Dendritic cell treated with granulocyte-macrophage colony-stimulating factor and Interleukin-4, amounts not matched to agents 40 ng/mL and 50 ng/mL, for 4 days (primary cell): ENCODE measurements at regions not wholly inside any gene's neighbourhood (a gene's known extent, or its start where the extent isn't known, plus 50 kb on each side); places are given as distances from the start of the nearest gene placed in this dataset.

Source experiments
- H3K27ac Mint-ChIP-seq: one replicate; pipeline ENCODE4 v1.8.0; 2022; ENCODE audit warnings: mild to moderate bottlenecking, mixed read lengths
- H3K27me3 Mint-ChIP-seq: one replicate; pipeline ENCODE4 v1.8.0; 2022; ENCODE audit warnings: mild to moderate bottlenecking, mixed read lengths
- H3K36me3 Mint-ChIP-seq: one replicate; pipeline ENCODE4 v1.8.0; 2022; ENCODE audit warnings: low read depth, mixed read lengths
- H3K4me1 Mint-ChIP-seq: one replicate; pipeline ENCODE4 v1.8.0; 2022; ENCODE audit warnings: low read depth, mixed read lengths
- H3K4me3 Mint-ChIP-seq: one replicate; pipeline ENCODE4 v1.8.0; 2022; ENCODE audit warnings: mild to moderate bottlenecking, moderate library complexity, mixed read lengths
- H3K9me3 Mint-ChIP-seq: one replicate; pipeline ENCODE4 v1.8.0; 2022; ENCODE audit warnings: mixed read lengths
- intact Hi-C: fragments of 100-400 bp; cut with micrococcal nuclease; formaldehyde crosslinking; loops from one replicate; pipeline ENCODE4 v1.15.0; 2022

DNA sequence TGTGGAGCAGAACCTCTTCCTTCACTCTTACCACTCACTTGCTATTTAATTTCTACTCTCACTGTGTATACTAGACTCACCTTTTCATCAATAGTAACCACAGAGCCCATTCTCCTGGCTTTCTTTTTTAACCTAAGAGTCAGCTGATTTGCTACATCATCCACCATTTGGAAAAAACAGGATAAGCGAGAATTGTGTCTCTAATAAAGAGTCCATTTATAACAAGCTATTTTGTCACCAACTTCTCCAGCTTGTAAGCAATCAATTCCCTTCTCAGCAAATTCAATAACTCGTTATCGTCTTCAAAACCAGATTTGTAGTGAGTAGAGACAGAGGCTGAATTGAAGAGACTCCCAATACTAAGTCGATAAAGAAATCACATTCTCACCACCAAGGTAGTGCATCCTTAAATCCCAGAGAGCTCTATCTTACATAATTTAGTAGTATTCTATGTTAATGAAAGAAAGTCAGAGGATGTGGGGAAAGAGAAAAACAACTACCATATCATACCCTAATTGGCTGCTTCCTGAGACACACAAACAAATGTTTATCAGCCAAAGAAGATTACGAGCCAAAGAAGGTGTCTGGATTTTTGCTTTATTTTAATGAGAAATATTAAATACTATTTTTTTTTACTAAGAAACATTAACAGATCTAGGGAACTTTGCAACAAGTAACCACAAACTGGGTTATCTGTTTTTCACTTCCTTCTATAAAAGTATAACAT lies 52.5 kb upstream of the SPTBN1 start:
- Mint-ChIP-seq H3K4me3 (no peak overlapping the region), H3K27ac (no peak overlapping the region), H3K9me3 (no peaks in the 10 kb centered on the region), H3K36me3 (no peaks in the 10 kb centered on the region), H3K27me3 (peaks cover 58% of the 10 kb centered on the region), H3K4me1 (peaks cover 6% of the 10 kb centered on the region)
- intact Hi-C loops = no loop called here

DNA sequence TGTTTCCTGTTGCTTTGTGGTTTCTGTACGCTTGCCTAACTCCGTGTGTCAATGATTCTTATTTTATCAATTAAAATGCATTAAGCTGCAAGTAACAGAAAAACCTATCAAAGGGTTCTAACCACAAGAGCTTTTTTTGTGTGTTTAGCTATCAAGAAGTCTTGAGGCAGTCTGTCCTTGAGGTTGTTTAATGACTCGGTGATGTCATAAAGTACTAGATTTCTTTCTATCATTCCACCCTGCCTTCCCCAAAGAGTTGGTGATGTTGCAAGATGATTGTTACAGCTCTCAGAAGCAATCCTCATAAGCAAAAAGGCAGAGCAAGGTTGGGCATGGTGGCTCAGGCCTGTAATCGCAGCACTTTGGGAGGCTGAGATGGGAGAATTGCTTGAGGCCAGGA lies 51.9 kb upstream of the SPTBN1 start:
- Mint-ChIP-seq H3K27me3 (peaks cover 61% of the 10 kb centered on the region), H3K36me3 (no peaks in the 10 kb centered on the region), H3K4me3 (no peak overlapping the region), H3K4me1 (peaks cover 6% of the 10 kb centered on the region), H3K9me3 (no peaks in the 10 kb centered on the region), H3K27ac (no peak overlapping the region)
- intact Hi-C loops = no loop called here

GRCh38 chr2:54406031-54406430 lies 50.1 kb upstream of the SPTBN1 start:
- H3K9me3 Mint-ChIP-seq = no peaks in the 10 kb centered on the region
- intact Hi-C loops = no loop called here
- H3K27me3 Mint-ChIP-seq = peaks cover 50% of the 10 kb centered on the region
- no peak overlapping the region for H3K4me3 Mint-ChIP-seq
- no peak overlapping the region for H3K27ac Mint-ChIP-seq
- H3K4me1 Mint-ChIP-seq = peaks cover 6% of the 10 kb centered on the region
- no peaks in the 10 kb centered on the region for H3K36me3 Mint-ChIP-seq
